ENCODE measurements at regions not wholly inside any gene's neighbourhood (a gene's known extent, or its start where the extent isn't known, plus 50 kb on each side); places are given as distances from the start of the nearest gene placed in this dataset.
"Not testable (repeated sequence)": the region's sequence is repeated elsewhere in the genome, so short reads cannot be mapped to it uniquely, and the experiment has no call there.

GRCh38 chr7:138363721-138364120 lies 96.3 kb upstream of the TRIM24 start:
- DNase-seq (ENCODE audit: low read depth, low spot score) = no peak
- H3K9ac ChIP-seq (ENCODE audit: insufficient read length) = no peak overlapping the region
- H3K36me3 ChIP-seq (ENCODE audit: insufficient read depth, low read length) = no peaks in the 10 kb centered on the region
- H3K27ac ChIP-seq = no peak overlapping the region
- no peak overlapping the region for H3K4me3 ChIP-seq
- H3K9me3 ChIP-seq (ENCODE audit: low read depth, low read length) = no peaks in the 10 kb centered on the region
- no peak for TF ChIP-seq EZH2 (IDR thresholded peaks at IDR 0.05)
- no peak for TF ChIP-seq POLR2AphosphoS5 (IDR thresholded peaks at IDR 0.05; ENCODE audit: borderline replicate concordance, low read depth, low read length)
- no peak for TF ChIP-seq FOXP2 (optimal IDR thresholded peaks at IDR 0.05; ENCODE audit: control extremely low read depth, extremely low read length, insufficient read depth)

DNA sequence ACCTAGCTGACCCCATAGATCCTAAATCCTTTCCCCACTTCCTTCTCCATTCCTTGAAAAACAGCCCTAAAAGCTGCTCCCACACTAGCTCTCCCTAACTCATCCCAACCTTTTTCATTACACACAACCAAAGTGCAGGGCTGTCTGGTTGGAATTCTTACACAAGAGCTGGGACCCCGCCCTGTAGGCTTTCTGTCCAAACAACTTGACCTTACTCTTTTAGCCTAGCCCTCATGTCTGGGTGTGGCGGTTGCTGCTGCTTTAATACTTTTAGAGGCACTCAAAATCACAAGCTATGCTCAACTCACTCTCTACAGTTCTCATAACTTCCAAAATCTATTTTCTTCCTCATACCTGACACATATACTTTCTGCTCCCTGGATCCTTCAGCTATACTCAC lies 93.9 kb upstream of the TRIM24 start:
- H3K4me3 ChIP-seq; H3K36me3 ChIP-seq (ENCODE audit: insufficient read depth, low read length); DNase-seq (ENCODE audit: low read depth, low spot score); H3K27ac ChIP-seq; H3K9ac ChIP-seq (ENCODE audit: insufficient read length); H3K9me3 ChIP-seq (ENCODE audit: low read depth, low read length): not testable (repeated sequence)

DNA sequence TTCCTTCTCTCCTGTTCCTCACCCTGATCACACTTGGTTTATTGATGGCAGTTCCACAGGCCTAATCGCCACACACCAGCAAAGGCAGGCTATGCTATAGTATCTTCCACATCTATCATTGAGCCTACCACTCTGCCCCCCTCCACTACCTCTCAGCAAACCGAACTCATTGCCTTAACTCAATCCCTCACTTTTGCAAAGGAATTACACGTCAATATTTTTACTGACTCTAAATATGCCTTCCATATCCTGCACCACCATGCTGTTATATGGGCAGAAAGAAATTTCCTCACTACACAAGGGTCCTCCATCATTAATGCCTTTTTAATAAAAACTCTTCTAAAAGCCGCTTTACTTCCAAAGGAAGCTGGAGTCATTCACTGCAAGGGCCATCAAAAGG lies 93.4 kb upstream of the TRIM24 start:
- H3K9ac ChIP-seq (ENCODE audit: insufficient read length); H3K4me3 ChIP-seq; H3K27ac ChIP-seq; H3K9me3 ChIP-seq (ENCODE audit: low read depth, low read length); DNase-seq (ENCODE audit: low read depth, low spot score); H3K36me3 ChIP-seq (ENCODE audit: insufficient read depth, low read length): not testable (repeated sequence)

- no peak for TF ChIP-seq POLR2AphosphoS5 (IDR thresholded peaks at IDR 0.05; ENCODE audit: borderline replicate concordance, low read depth, low read length)
- no peak for TF ChIP-seq FOXP2 (optimal IDR thresholded peaks at IDR 0.05; ENCODE audit: control extremely low read depth, extremely low read length, insufficient read depth)
- TF ChIP-seq EZH2 (IDR thresholded peaks at IDR 0.05) = no peak
- H3K9me3 ChIP-seq (ENCODE audit: low read depth, low read length) = no peaks in the 10 kb centered on the region
- no peak overlapping the region for H3K9ac ChIP-seq (ENCODE audit: insufficient read length)
These were observed 90.3 kb upstream of the TRIM24 start for GRCh38 chr7:138369797-138370196.

GRCh38 chr7:138370956-138371355 lies 89.1 kb upstream of the TRIM24 start:
- H3K9ac ChIP-seq (ENCODE audit: insufficient read length) = no peak overlapping the region
- H3K36me3 ChIP-seq (ENCODE audit: insufficient read depth, low read length) = no peaks in the 10 kb centered on the region
- H3K27ac ChIP-seq = no peak overlapping the region
- DNase-seq (ENCODE audit: low read depth, low spot score) = no peak
- no peak overlapping the region for H3K4me3 ChIP-seq
- TF ChIP-seq FOXP2 (optimal IDR thresholded peaks at IDR 0.05; ENCODE audit: control extremely low read depth, extremely low read length, insufficient read depth) (no peak), EZH2 (IDR thresholded peaks at IDR 0.05) (no peak), POLR2AphosphoS5 (IDR thresholded peaks at IDR 0.05; ENCODE audit: borderline replicate concordance, low read depth, low read length) (no peak)
- no peaks in the 10 kb centered on the region for H3K9me3 ChIP-seq (ENCODE audit: low read depth, low read length)

More at GRCh38 chr7:138369797-138370196, 90.3 kb upstream of the TRIM24 start:
- Histone ChIP-seq H3K4me3 (no peak overlapping the region), H3K36me3 (ENCODE audit: insufficient read depth, low read length) (no peaks in the 10 kb centered on the region), H3K27ac (no peak overlapping the region)
- no peak for DNase-seq (ENCODE audit: low read depth, low spot score)

GRCh38 chr7:138374119-138374693 lies 85.9 kb upstream of the TRIM24 start:
- no peaks in the 10 kb centered on the region for H3K9me3 ChIP-seq (ENCODE audit: low read depth, low read length)
- H3K36me3 ChIP-seq (ENCODE audit: insufficient read depth, low read length) = no peaks in the 10 kb centered on the region
- no peak overlapping the region for H3K4me3 ChIP-seq
- TF ChIP-seq FOXP2 (optimal IDR thresholded peaks at IDR 0.05; ENCODE audit: control extremely low read depth, extremely low read length, insufficient read depth) (no peak), EZH2 (IDR thresholded peaks at IDR 0.05) (no peak)
- H3K9ac ChIP-seq (ENCODE audit: insufficient read length) = no peak overlapping the region
- no peak overlapping the region for H3K27ac ChIP-seq
- no peak for DNase-seq (ENCODE audit: low read depth, low spot score)

- DNase-seq (ENCODE audit: low read depth, low spot score) = no peak
- TF ChIP-seq EZH2 (IDR thresholded peaks at IDR 0.05) = no peak
- no peak for TF ChIP-seq FOXP2 (optimal IDR thresholded peaks at IDR 0.05; ENCODE audit: control extremely low read depth, extremely low read length, insufficient read depth)
- no peak for TF ChIP-seq POLR2AphosphoS5 (IDR thresholded peaks at IDR 0.05; ENCODE audit: borderline replicate concordance, low read depth, low read length)
- Histone ChIP-seq H3K36me3 (ENCODE audit: insufficient read depth, low read length) (no peaks in the 10 kb centered on the region), H3K9me3 (ENCODE audit: low read depth, low read length) (no peaks in the 10 kb centered on the region), H3K4me3 (no peak overlapping the region), H3K27ac (no peak overlapping the region), H3K9ac (ENCODE audit: insufficient read length) (no peak overlapping the region)
These were observed 82.8 kb upstream of the TRIM24 start for GRCh38 chr7:138377306-138377705.

DNA sequence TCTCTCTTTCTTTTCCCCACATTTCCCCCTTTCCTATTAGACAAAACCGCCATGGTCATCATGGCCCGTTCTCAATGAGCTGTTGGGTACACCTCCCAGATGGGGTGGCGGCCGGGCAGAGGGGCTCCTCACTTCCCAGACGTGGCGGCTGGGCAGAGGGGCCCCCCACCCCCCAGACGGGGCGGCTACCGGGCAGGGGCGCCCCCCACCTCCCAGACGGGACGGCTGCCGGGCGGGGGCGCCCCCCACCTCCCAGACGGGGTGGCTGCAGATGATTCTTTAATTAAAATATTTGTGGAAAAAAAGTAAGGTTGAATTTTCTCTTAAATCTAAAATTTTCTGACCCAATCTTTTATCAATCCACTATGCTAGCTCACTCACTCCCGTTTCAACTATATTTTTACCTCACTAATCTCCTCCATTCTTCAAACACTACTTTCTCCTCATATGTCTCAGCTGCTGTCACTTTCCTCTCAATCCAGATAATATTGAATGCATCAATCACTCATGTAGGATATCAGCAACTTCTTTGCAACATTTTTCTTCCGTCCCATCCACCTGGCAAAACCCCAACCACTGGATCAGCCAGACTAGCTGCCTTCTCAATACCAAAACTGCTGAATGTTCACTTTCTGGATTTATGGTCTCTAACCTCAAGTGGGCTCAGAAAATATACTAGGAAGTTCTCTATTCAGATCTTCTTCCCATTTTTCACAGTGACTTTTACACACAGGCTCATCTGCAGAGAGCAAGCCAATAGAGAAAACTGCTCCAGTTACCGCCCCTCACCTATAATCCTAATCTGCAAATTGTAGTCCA lies 81.1 kb upstream of the TRIM24 start:
- TF ChIP-seq FOXP2 (optimal IDR thresholded peaks at IDR 0.05; ENCODE audit: control extremely low read depth, extremely low read length, insufficient read depth) (no peak), POLR2AphosphoS5 (IDR thresholded peaks at IDR 0.05; ENCODE audit: borderline replicate concordance, low read depth, low read length) (no peak), EZH2 (IDR thresholded peaks at IDR 0.05) (no peak)
- H3K36me3 ChIP-seq (ENCODE audit: insufficient read depth, low read length) = no peaks in the 10 kb centered on the region
- H3K27ac ChIP-seq = no peak overlapping the region
- DNase-seq (ENCODE audit: low read depth, low spot score) = no peak
- no peak overlapping the region for H3K9ac ChIP-seq (ENCODE audit: insufficient read length)
- H3K4me3 ChIP-seq = no peak overlapping the region
- H3K9me3 ChIP-seq (ENCODE audit: low read depth, low read length) = no peaks in the 10 kb centered on the region
